NCI-H748 treated with DMSO at 0.1 percent for 48 hours (cell line): ENCODE measurements at regions not wholly inside any gene's neighbourhood (a gene's known extent, or its start where the extent isn't known, plus 50 kb on each side); places are given as distances from the start of the nearest gene placed in this dataset.
"Not testable (repeated sequence)": the region's sequence is repeated elsewhere in the genome, so short reads cannot be mapped to it uniquely, and the experiment has no call there.

Experiments
- DNase-seq: peaks from one replicate; lab custom pipeline; 2025; lab: John Stamatoyannopoulos, UW

- DNase-seq: peak; percentile 10
These were observed 165.7 kb upstream of the TSC22D2 start for GRCh38 chr3:150242220-150242936.

GRCh38 chr3:150240891-150241290, 167.2 kb upstream of the TSC22D2 start:
- DNase-seq: no peak

- no peak for DNase-seq
These were observed 168.3 kb upstream of the TSC22D2 start for GRCh38 chr3:150239766-150240165.

- DNase-seq: peak; percentile 25
These were observed 169.0 kb upstream of the TSC22D2 start for GRCh38 chr3:150238995-150239619.

- DNase-seq: no peak
These were observed 169.9 kb upstream of the TSC22D2 start for GRCh38 chr3:150238048-150238802.

GRCh38 chr3:150237490-150237889, 170.6 kb upstream of the TSC22D2 start:
- DNase-seq: no peak

GRCh38 chr3:150236316-150237082, 171.6 kb upstream of the TSC22D2 start:
- DNase-seq: no peak

- DNase-seq: no peak
These were observed 172.3 kb upstream of the TSC22D2 start for GRCh38 chr3:150235799-150236198.

GRCh38 chr3:150232992-150233451, 175.1 kb upstream of the TSC22D2 start:
- no peak for DNase-seq

GRCh38 chr3:150230037-150230436, 178.1 kb upstream of the TSC22D2 start:
- DNase-seq: no peak

- DNase-seq: not testable (repeated sequence)
These were observed 179.5 kb upstream of the TSC22D2 start for GRCh38 chr3:150228626-150229025.

GRCh38 chr3:150227839-150228238, 180.3 kb upstream of the TSC22D2 start:
- peak; percentile 8 for DNase-seq

GRCh38 chr3:150225986-150226385, 182.1 kb upstream of the TSC22D2 start:
- no peak for DNase-seq

GRCh38 chr3:150223558-150223957, 184.5 kb upstream of the TSC22D2 start:
- no peak for DNase-seq

GRCh38 chr3:150222691-150223489, 185.2 kb upstream of the TSC22D2 start:
- DNase-seq: no peak

GRCh38 chr3:150221904-150222523, 186.1 kb upstream of the TSC22D2 start:
- DNase-seq: no peak

GRCh38 chr3:150220799-150221198, 187.3 kb upstream of the TSC22D2 start:
- DNase-seq: no peak

- DNase-seq: no peak
These were observed 188.1 kb upstream of the TSC22D2 start for GRCh38 chr3:150220041-150220440.

- DNase-seq: no peak
These were observed 189.3 kb upstream of the TSC22D2 start for GRCh38 chr3:150218841-150219240.

- no peak for DNase-seq
These were observed 189.9 kb upstream of the TSC22D2 start for GRCh38 chr3:150218236-150218635.

GRCh38 chr3:150217691-150218090, 190.4 kb upstream of the TSC22D2 start:
- no peak for DNase-seq
